Astrocyte of the spinal cord (primary cell): ENCODE measurements at regions not wholly inside any gene's neighbourhood (a gene's known extent, or its start where the extent isn't known, plus 50 kb on each side); places are given as distances from the start of the nearest gene placed in this dataset.

Experiments
- DNase-seq: peaks from one replicate; pipeline ENCODE4 v3.0.0; 2011; ENCODE audit warnings: low read depth, low spot score
- H3K4me3 ChIP-seq: 2 replicates; pipeline ENCODE4 v1.5.1; 2011; ENCODE audit warnings: low read depth, mild to moderate bottlenecking, low read length, moderate library complexity
- in situ Hi-C: cut with HindIII; loops from 2 replicates; pipeline ENCODE4 v1.10.0; 2017; ENCODE audit warnings: low sequenced_read_pairs
- TF ChIP-seq, protein P1 (sequence below): IDR thresholded peaks from 2 replicates; pipeline ENCODE4 v1.5.1; 2012; ENCODE audit warnings: low read depth, mild to moderate bottlenecking, low read length, inconsistent platforms

DNA sequence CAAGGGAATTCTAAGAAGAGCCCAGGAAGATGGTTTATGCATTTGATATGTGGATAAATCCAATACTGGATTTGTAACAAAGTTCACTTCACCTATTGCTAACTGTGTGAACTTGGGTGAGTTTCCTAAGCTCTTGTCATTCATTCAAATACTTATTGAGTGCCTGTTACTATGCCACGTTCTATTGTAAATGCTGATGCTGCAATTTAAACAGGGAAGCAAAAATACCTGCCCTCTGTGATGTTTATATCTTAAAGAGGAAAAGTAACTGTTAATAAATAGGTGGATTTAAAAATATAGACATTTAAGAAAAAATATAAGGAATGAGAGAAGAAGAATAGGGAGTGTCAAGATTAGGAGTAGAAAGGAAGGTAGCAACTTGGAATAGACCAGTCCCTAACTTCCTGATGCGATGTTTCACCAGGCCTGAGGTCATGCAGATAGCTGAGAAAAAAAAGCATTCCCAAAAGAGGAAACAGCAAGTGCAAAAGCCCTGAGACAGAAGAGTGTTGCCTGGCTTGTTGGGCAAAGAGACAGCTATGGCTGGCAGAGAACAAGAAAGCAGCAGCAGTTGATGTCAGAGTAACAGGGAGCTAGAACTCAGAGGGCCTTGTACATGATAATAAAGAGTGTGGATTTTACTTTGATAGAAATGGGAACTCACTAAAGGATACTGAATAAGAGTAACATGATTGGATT lies 54.3 kb upstream of the TCF21 start:
- TF ChIP-seq, protein P1, sequence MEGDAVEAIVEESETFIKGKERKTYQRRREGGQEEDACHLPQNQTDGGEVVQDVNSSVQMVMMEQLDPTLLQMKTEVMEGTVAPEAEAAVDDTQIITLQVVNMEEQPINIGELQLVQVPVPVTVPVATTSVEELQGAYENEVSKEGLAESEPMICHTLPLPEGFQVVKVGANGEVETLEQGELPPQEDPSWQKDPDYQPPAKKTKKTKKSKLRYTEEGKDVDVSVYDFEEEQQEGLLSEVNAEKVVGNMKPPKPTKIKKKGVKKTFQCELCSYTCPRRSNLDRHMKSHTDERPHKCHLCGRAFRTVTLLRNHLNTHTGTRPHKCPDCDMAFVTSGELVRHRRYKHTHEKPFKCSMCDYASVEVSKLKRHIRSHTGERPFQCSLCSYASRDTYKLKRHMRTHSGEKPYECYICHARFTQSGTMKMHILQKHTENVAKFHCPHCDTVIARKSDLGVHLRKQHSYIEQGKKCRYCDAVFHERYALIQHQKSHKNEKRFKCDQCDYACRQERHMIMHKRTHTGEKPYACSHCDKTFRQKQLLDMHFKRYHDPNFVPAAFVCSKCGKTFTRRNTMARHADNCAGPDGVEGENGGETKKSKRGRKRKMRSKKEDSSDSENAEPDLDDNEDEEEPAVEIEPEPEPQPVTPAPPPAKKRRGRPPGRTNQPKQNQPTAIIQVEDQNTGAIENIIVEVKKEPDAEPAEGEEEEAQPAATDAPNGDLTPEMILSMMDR, result no peak
- in situ Hi-C loops, result no loop called here
- DNase-seq, result no peak
- no peak overlapping the region for H3K4me3 ChIP-seq

DNA sequence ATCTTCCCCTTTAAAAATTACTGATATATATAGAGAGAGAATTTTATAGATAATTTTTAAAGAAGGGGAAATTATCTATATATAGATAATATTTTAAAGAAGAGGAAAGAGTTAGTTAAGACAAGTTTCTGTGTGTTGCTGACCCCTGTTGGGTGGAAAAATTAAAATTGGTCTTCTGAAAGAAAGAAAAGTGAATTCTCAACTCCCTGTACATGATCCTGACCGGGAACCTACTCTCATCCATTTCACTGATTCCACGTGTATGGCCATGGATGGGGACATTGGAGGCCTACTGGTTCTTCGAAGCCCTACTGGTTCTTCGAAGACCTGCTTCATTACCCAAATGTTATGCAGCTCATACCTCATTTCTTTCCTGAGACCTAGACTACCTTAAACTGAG lies 53.0 kb upstream of the TCF21 start:
- no peak overlapping the region for H3K4me3 ChIP-seq
- TF ChIP-seq, protein P1, result peak; percentile 29
- DNase-seq, result peak; percentile 37
- in situ Hi-C loops, result no loop called here

DNA sequence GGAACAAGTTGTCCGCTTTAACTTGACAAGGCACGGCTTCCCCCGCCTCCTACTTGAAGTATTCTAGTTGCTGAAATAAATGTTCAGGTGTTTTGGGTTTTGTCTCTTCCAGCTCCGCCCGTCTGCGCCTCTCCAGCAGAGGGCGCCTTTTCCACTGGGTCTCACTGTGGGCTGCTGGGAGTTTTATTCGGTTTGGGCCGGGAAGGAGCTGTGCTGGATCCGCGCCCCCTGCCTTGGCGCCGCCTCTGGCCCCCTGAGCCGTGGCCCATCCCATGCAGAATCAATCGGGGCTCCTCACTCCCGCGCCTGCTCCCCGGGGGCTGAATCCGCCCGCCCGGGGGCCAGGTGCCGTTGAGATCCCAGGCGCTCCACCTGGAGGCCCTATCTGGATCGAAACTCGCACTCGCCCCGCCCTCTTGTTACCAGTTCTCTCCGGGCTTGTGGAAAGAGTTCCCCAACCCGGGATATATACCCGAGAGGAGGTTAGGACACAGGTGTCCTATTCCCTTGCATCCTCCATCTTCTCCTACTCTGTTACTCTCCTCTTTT lies 51.0 kb upstream of the TCF21 start:
- peak; percentile 50 for DNase-seq
- in situ Hi-C loops, result no loop called here
- H3K4me3 ChIP-seq, result peak overlapping the region; percentile 51
- TF ChIP-seq, protein P1, result peak; percentile 83
